RWPE2 (cell line): ENCODE measurements at regions not wholly inside any gene's neighbourhood (a gene's known extent, or its start where the extent isn't known, plus 50 kb on each side); places are given as distances from the start of the nearest gene placed in this dataset.

ENCODE experiments used
- ATAC-seq: fragments of 200-7000 bp; cut with Tn5 transposase; 3 replicates; pipeline ENCODE4 v1.9.1; 2021; ENCODE audit warnings: low read depth
- DNase-seq: peaks from one replicate; pipeline ENCODE4 v3.0.0-alpha.2; 2020; ENCODE audit warnings: low spot score
- H3K27ac ChIP-seq: fragments of 450-650 bp; 2 replicates; pipeline ENCODE4 v1.5.1; 2017; ENCODE audit warnings: mild to moderate bottlenecking; ENCODE audit not compliant: poor library complexity, severe bottlenecking
- H3K27me3 ChIP-seq: fragments of 250-450 bp; sonication (Bioruptor Pico); 2 replicates; pipeline ENCODE4 v1.5.1; 2021; ENCODE audit warnings: mild to moderate bottlenecking, moderate library complexity; ENCODE audit not compliant: insufficient read depth, poor library complexity, severe bottlenecking
- H3K36me3 ChIP-seq: fragments of 250-450 bp; sonication (Bioruptor Pico); 2 replicates; pipeline ENCODE4 v1.5.1; 2020; ENCODE audit warnings: low read depth, mild to moderate bottlenecking, moderate library complexity
- H3K4me1 ChIP-seq: fragments of 250-450 bp; sonication (Bioruptor Pico); 2 replicates; pipeline ENCODE4 v1.5.1; 2021; ENCODE audit warnings: mild to moderate bottlenecking, moderate library complexity; ENCODE audit not compliant: insufficient read depth, poor library complexity, severe bottlenecking
- H3K4me3 ChIP-seq: fragments of 250-450 bp; sonication (Bioruptor Pico); 2 replicates; pipeline ENCODE4 v1.5.1; 2021; ENCODE audit warnings: mild to moderate bottlenecking, moderate library complexity; ENCODE audit not compliant: severe bottlenecking
- H3K9me3 ChIP-seq: fragments of 250-450 bp; sonication (Bioruptor Pico); 2 replicates; pipeline ENCODE4 v1.5.1; 2021; ENCODE audit warnings: mild to moderate bottlenecking, moderate library complexity; ENCODE audit not compliant: severe bottlenecking
- CTCF ChIP-seq: fragments of 450-650 bp; IDR thresholded peaks from one replicate; pipeline ENCODE4 v1.5.1; 2017; ENCODE audit warnings: mild to moderate bottlenecking, moderate library complexity; ENCODE audit not compliant: poor library complexity, severe bottlenecking

GRCh38 chr6:125674230-125674629, 75.2 kb upstream of the HEY2 start:
- Histone ChIP-seq H3K4me3 (no peak overlapping the region), H3K27me3 (no peaks in the 10 kb centered on the region), H3K4me1 (no peaks in the 10 kb centered on the region), H3K36me3 (no peaks in the 10 kb centered on the region), H3K27ac (no peak overlapping the region), H3K9me3 (no peaks in the 10 kb centered on the region)
- no peak for DNase-seq
- ATAC-seq, result no peak
- TF ChIP-seq CTCF, result no peak

GRCh38 chr6:125678601-125679000, 70.8 kb upstream of the HEY2 start:
- Histone ChIP-seq H3K4me3 (no peak overlapping the region), H3K27ac (no peak overlapping the region), H3K4me1 (no peaks in the 10 kb centered on the region), H3K36me3 (no peaks in the 10 kb centered on the region), H3K27me3 (peaks cover 3% of the 10 kb centered on the region), H3K9me3 (no peaks in the 10 kb centered on the region)
- DNase-seq, result no peak
- no peak for TF ChIP-seq CTCF
- no peak for ATAC-seq

GRCh38 chr6:125679128-125679527, 70.3 kb upstream of the HEY2 start:
- TF ChIP-seq CTCF, result no peak

GRCh38 chr6:125679651-125680050, 69.8 kb upstream of the HEY2 start:
- no peak for DNase-seq
- peaks cover 2% of the 10 kb centered on the region for H3K9me3 ChIP-seq
- H3K27me3 ChIP-seq, result peaks cover 3% of the 10 kb centered on the region
- no peaks in the 10 kb centered on the region for H3K4me1 ChIP-seq
- no peak overlapping the region for H3K27ac ChIP-seq
- ATAC-seq, result no peak
- H3K36me3 ChIP-seq, result no peaks in the 10 kb centered on the region
- TF ChIP-seq CTCF, result no peak
- no peak overlapping the region for H3K4me3 ChIP-seq

More at GRCh38 chr6:125679128-125679527, 70.3 kb upstream of the HEY2 start:
- H3K27me3 ChIP-seq, result peaks cover 3% of the 10 kb centered on the region
- ATAC-seq (no peak), DNase-seq (no peak)
- H3K4me3 ChIP-seq, result no peak overlapping the region
- no peaks in the 10 kb centered on the region for H3K9me3 ChIP-seq
- no peaks in the 10 kb centered on the region for H3K4me1 ChIP-seq
- no peaks in the 10 kb centered on the region for H3K36me3 ChIP-seq
- H3K27ac ChIP-seq, result no peak overlapping the region

GRCh38 chr6:125682939-125683338, 66.5 kb upstream of the HEY2 start:
- Histone ChIP-seq H3K9me3 (peaks cover 2% of the 10 kb centered on the region), H3K27ac (no peak overlapping the region), H3K4me3 (no peak overlapping the region), H3K36me3 (no peaks in the 10 kb centered on the region), H3K27me3 (peaks cover 6% of the 10 kb centered on the region), H3K4me1 (no peaks in the 10 kb centered on the region)
- DNase-seq (no peak), ATAC-seq (no peak)
- TF ChIP-seq CTCF, result no peak
